Cardiac muscle cell (in vitro differentiated cells and primary cell): ENCODE measurements at regions not wholly inside any gene's neighbourhood (a gene's known extent, or its start where the extent isn't known, plus 50 kb on each side); places are given as distances from the start of the nearest gene placed in this dataset.
"Not testable (repeated sequence)": the region's sequence is repeated elsewhere in the genome, so short reads cannot be mapped to it uniquely, and the experiment has no call there.

Experiments used
- DNase-seq, 2 donors: peaks; one replicate each; pipeline versions ENCODE4 v3.0.0 to v3.0.0-alpha.2; 2010 to 2017; ENCODE audit warnings: low read depth in 1 of 2, low spot score in 1 of 2
- H3K27ac ChIP-seq: fragments of 200-600 bp; sonication (generic); 2 replicates; pipeline ENCODE4 v1.5.1; 2016
- H3K27me3 ChIP-seq: fragments of 200-600 bp; sonication (generic); 2 replicates; pipeline ENCODE4 v1.6.0; 2016; ENCODE audit warnings: control low read depth
- H3K36me3 ChIP-seq: fragments of 200-600 bp; sonication (generic); 2 replicates; pipeline ENCODE4 v1.5.1; 2016; ENCODE audit warnings: control low read depth
- H3K4me1 ChIP-seq: fragments of 200-600 bp; sonication (generic); 2 replicates; pipeline ENCODE4 v1.8.1; 2017; ENCODE audit warnings: low read depth, mild to moderate bottlenecking, mixed run types
- H3K4me3 ChIP-seq: fragments of 200-600 bp; sonication (generic); 2 replicates; pipeline ENCODE4 v1.5.1; 2016; ENCODE audit warnings: mild to moderate bottlenecking
- H3K9me3 ChIP-seq: fragments of 200-600 bp; sonication (generic); 2 replicates; pipeline ENCODE4 v1.5.1; 2017; ENCODE audit warnings: low read depth, mild to moderate bottlenecking, control low read depth
- TF ChIP-seq, protein P1 (sequence below): IDR thresholded peaks from 2 replicates; pipeline ENCODE4 v1.5.1; 2012; ENCODE audit warnings: low read depth, mild to moderate bottlenecking, low read length

DNA sequence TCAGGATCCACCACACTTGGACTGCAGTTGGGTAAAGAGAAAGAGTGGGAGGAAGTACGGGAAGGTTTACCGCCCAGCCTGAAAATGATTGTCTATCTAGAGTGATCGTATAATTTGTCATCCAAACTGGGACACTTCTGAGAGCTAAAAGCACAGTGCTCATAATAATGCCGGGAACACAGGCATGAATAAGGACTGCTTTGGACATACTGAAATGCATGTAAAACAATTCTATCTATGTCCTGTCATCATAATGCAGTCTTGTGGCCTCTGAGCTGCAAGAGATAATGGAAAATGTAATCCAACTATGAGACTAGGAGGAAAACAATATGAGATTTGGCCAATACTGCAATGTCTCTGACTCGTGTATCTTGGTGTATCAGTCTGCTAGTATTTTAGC lies 435.5 kb downstream of the SOX11 start:
- Histone ChIP-seq H3K4me3 (no peak overlapping the region), H3K4me1 (no peaks in the 10 kb centered on the region), H3K36me3 (no peaks in the 10 kb centered on the region), H3K27ac (no peak overlapping the region), H3K27me3 (no peaks in the 10 kb centered on the region), H3K9me3 (no peaks in the 10 kb centered on the region)
- no peak for DNase-seq
- TF ChIP-seq, protein P1, sequence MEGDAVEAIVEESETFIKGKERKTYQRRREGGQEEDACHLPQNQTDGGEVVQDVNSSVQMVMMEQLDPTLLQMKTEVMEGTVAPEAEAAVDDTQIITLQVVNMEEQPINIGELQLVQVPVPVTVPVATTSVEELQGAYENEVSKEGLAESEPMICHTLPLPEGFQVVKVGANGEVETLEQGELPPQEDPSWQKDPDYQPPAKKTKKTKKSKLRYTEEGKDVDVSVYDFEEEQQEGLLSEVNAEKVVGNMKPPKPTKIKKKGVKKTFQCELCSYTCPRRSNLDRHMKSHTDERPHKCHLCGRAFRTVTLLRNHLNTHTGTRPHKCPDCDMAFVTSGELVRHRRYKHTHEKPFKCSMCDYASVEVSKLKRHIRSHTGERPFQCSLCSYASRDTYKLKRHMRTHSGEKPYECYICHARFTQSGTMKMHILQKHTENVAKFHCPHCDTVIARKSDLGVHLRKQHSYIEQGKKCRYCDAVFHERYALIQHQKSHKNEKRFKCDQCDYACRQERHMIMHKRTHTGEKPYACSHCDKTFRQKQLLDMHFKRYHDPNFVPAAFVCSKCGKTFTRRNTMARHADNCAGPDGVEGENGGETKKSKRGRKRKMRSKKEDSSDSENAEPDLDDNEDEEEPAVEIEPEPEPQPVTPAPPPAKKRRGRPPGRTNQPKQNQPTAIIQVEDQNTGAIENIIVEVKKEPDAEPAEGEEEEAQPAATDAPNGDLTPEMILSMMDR, result no peak

DNA sequence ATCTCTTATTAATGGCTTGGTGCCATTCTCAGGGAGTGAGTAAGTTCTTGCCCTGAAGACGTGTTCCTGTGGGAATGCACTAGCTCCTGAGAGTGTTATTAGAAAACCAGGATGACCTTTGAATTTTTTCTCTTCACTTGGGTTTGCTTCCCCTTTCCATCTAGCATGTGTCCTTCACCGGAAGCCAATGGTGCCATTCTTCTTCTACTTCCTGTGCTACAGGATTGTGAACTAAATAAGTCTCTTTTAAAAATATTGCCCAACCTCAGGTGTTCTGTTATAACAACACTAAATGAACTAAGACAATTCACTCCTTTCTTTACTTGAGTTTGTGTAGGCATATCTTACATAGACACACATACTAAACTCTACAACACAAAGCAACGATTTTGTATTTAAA lies 447.0 kb downstream of the SOX11 start:
- no peaks in the 10 kb centered on the region for H3K36me3 ChIP-seq
- H3K4me1 ChIP-seq, result no peaks in the 10 kb centered on the region
- no peaks in the 10 kb centered on the region for H3K27me3 ChIP-seq
- TF ChIP-seq, protein P1, result no peak
- no peak overlapping the region for H3K27ac ChIP-seq
- H3K4me3 ChIP-seq, result no peak overlapping the region
- no peaks in the 10 kb centered on the region for H3K9me3 ChIP-seq
- DNase-seq, result no peak

DNA sequence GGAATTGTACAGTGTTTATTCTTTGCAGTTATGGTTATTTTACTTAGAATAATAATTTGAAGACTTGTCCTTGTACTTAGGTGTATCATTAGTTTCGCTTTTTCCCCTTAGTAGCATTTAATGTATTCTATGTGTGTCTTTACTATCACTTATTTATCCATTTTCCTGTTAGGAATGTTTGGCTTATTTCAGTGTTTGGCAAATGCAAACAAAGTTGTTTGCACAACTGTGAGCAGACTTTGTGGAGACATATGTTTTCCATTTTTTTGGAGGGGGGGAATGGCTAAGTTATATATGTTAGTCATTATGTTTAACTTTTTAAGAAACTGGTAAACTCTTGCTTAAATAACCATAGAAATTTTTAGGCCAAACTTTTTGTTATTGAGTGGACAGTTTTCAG lies 447.7 kb downstream of the SOX11 start:
- Histone ChIP-seq H3K27ac (no peak overlapping the region), H3K4me3 (no peak overlapping the region), H3K36me3 (no peaks in the 10 kb centered on the region), H3K9me3 (no peaks in the 10 kb centered on the region), H3K27me3 (no peaks in the 10 kb centered on the region), H3K4me1 (no peaks in the 10 kb centered on the region)
- DNase-seq, result no peak
- TF ChIP-seq, protein P1, result no peak

DNA sequence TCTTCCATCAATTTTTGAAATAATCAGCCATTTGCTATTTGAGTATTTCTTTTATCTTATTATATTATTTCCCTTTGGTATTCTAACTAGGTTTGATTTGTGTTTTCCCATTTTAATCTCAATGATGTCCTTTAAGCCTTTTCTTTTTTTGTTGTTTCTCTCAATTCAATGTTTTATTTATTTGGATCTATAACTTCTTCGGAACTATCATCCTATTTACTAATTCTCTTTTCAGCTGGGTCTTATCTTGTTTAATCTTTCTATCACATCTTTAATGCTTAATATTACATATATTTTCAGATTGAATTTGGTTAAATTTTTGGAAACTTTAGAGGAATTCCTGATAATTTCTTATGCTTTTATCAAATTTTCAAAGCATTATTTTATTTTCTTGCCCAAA lies 448.3 kb downstream of the SOX11 start:
- Histone ChIP-seq H3K27ac (no peak overlapping the region), H3K9me3 (no peaks in the 10 kb centered on the region), H3K36me3 (no peaks in the 10 kb centered on the region), H3K4me1 (no peaks in the 10 kb centered on the region), H3K4me3 (no peak overlapping the region), H3K27me3 (no peaks in the 10 kb centered on the region)
- TF ChIP-seq, protein P1, result no peak
- no peak for DNase-seq

DNA sequence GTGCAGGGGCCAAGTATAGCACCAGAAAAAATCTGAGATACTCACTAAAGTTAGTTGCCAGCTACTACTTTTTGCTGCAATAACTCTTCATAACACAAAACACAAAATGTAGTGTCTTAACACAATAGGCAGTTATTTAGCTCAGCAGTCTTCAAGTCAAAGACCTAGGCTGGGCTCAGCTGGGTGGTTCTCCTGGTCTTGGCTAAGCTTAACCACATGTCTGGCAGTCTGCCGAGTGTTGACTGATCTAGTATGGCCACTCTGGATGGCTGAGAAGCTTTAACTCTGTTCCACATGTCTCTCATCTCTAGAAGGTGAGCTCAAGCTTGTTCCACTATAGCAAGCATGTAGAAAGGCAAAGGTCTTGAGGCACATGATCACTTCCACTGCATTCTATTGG lies 451.6 kb downstream of the SOX11 start:
- no peaks in the 10 kb centered on the region for H3K9me3 ChIP-seq
- TF ChIP-seq, protein P1, result no peak
- H3K4me1 ChIP-seq, result no peaks in the 10 kb centered on the region
- H3K36me3 ChIP-seq, result no peaks in the 10 kb centered on the region
- H3K27ac ChIP-seq, result no peak overlapping the region
- no peak for DNase-seq
- H3K27me3 ChIP-seq, result no peaks in the 10 kb centered on the region
- H3K4me3 ChIP-seq, result no peak overlapping the region

DNA sequence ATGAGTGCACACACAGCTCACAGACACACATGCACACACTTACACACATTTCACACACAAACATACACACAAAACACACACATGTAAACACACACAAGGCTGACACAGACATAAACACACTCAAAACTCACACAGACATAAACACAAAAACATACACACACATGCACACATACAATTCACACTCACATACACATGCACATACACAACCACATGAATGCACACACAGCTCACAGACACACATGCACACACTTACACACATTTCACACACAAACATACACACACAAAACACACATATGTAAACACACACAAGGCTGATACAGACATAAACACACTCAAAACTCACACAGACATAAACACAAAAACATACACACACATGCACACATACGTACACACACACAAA lies 455.0 kb downstream of the SOX11 start:
- H3K27me3 ChIP-seq, H3K27ac ChIP-seq, H3K9me3 ChIP-seq, H3K4me1 ChIP-seq, H3K4me3 ChIP-seq, DNase-seq, H3K36me3 ChIP-seq: not testable (repeated sequence)
